RWPE2 (cell line): ENCODE measurements at regions not wholly inside any gene's neighbourhood (a gene's known extent, or its start where the extent isn't known, plus 50 kb on each side); places are given as distances from the start of the nearest gene placed in this dataset.

Experiments
- ATAC-seq: fragments of 200-7000 bp; cut with Tn5 transposase; 3 replicates; pipeline ENCODE4 v1.9.1; 2021; ENCODE audit warnings: low read depth
- DNase-seq: peaks from one replicate; pipeline ENCODE4 v3.0.0-alpha.2; 2020; ENCODE audit warnings: low spot score
- H3K27ac ChIP-seq: fragments of 450-650 bp; 2 replicates; pipeline ENCODE4 v1.5.1; 2017; ENCODE audit warnings: mild to moderate bottlenecking; ENCODE audit not compliant: poor library complexity, severe bottlenecking
- H3K27me3 ChIP-seq: fragments of 250-450 bp; sonication (Bioruptor Pico); 2 replicates; pipeline ENCODE4 v1.5.1; 2021; ENCODE audit warnings: mild to moderate bottlenecking, moderate library complexity; ENCODE audit not compliant: insufficient read depth, poor library complexity, severe bottlenecking
- H3K36me3 ChIP-seq: fragments of 250-450 bp; sonication (Bioruptor Pico); 2 replicates; pipeline ENCODE4 v1.5.1; 2020; ENCODE audit warnings: low read depth, mild to moderate bottlenecking, moderate library complexity
- H3K4me1 ChIP-seq: fragments of 250-450 bp; sonication (Bioruptor Pico); 2 replicates; pipeline ENCODE4 v1.5.1; 2021; ENCODE audit warnings: mild to moderate bottlenecking, moderate library complexity; ENCODE audit not compliant: insufficient read depth, poor library complexity, severe bottlenecking
- H3K4me3 ChIP-seq: fragments of 250-450 bp; sonication (Bioruptor Pico); 2 replicates; pipeline ENCODE4 v1.5.1; 2021; ENCODE audit warnings: mild to moderate bottlenecking, moderate library complexity; ENCODE audit not compliant: severe bottlenecking
- H3K9me3 ChIP-seq: fragments of 250-450 bp; sonication (Bioruptor Pico); 2 replicates; pipeline ENCODE4 v1.5.1; 2021; ENCODE audit warnings: mild to moderate bottlenecking, moderate library complexity; ENCODE audit not compliant: severe bottlenecking
- TF ChIP-seq, protein P1 (sequence below): fragments of 450-650 bp; IDR thresholded peaks from one replicate; pipeline ENCODE4 v1.5.1; 2017; ENCODE audit warnings: mild to moderate bottlenecking, moderate library complexity; ENCODE audit not compliant: poor library complexity, severe bottlenecking

DNA sequence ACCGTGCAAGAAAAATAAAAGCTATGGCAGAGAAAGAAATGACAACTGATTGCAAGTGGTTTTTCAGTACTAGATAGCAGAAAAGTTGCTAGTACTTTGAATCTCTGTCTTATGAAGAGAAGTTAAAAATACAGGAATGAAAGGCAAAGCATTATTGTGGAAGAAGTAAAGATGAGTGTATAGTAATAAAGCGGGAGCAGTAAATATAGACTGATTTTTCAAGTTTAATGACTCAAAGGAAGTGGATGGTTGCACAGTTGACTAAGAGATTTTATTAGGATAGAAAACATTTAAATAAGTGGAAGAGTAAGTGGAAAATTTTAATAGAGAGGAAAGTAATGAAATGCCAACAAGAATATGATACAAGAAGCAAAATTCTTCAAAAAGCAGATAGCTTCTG lies 1076.1 kb upstream of the CADM2 start:
- no peaks in the 10 kb centered on the region for H3K27me3 ChIP-seq
- no peak overlapping the region for H3K27ac ChIP-seq
- H3K4me3 ChIP-seq, result no peak overlapping the region
- DNase-seq (no peak), ATAC-seq (no peak)
- H3K9me3 ChIP-seq, result no peaks in the 10 kb centered on the region
- H3K36me3 ChIP-seq, result no peaks in the 10 kb centered on the region
- no peaks in the 10 kb centered on the region for H3K4me1 ChIP-seq
- TF ChIP-seq, protein P1, sequence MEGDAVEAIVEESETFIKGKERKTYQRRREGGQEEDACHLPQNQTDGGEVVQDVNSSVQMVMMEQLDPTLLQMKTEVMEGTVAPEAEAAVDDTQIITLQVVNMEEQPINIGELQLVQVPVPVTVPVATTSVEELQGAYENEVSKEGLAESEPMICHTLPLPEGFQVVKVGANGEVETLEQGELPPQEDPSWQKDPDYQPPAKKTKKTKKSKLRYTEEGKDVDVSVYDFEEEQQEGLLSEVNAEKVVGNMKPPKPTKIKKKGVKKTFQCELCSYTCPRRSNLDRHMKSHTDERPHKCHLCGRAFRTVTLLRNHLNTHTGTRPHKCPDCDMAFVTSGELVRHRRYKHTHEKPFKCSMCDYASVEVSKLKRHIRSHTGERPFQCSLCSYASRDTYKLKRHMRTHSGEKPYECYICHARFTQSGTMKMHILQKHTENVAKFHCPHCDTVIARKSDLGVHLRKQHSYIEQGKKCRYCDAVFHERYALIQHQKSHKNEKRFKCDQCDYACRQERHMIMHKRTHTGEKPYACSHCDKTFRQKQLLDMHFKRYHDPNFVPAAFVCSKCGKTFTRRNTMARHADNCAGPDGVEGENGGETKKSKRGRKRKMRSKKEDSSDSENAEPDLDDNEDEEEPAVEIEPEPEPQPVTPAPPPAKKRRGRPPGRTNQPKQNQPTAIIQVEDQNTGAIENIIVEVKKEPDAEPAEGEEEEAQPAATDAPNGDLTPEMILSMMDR, result no peak

DNA sequence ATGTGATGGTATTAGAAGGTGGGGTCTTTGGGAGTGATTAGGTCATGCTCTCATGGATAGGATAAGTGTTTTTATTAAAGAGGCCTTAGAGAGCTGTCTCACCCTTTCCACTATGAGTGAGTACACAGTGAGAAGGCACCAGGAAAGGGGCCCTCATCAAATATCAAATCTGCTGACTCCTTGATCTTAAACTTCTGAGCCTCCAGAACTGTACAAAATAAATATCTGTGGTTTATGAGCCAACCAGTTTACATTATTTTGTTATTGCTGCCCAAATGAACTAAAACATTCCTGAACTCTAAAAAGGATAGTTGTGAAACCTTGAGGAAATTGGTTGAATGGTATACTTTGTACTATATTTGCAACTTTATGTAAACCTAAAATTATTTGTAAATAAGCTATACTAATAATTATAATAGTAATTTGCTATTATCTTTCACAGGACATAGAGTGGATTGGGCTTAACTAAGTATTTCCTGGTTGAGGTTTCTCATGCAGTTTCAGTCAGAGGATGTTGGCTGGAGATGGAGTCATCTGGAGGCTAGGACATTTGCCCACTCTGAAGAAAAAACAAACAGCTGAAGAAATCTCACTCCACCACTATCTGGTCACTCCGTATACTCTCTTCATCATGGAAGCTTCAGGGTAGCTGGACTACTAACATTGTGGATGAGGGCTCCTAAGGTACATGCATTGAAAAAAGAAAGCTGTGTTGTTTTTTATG lies 1068.6 kb upstream of the CADM2 start:
- TF ChIP-seq, protein P1, result no peak
- H3K4me1 ChIP-seq, result peaks cover 5% of the 10 kb centered on the region
- H3K4me3 ChIP-seq, result no peak overlapping the region
- ATAC-seq (peak; percentile 49; the same call in 2 of the 3 replicates), DNase-seq (no peak)
- H3K36me3 ChIP-seq, result no peaks in the 10 kb centered on the region
- no peaks in the 10 kb centered on the region for H3K27me3 ChIP-seq
- no peak overlapping the region for H3K27ac ChIP-seq
- H3K9me3 ChIP-seq, result no peaks in the 10 kb centered on the region

DNA sequence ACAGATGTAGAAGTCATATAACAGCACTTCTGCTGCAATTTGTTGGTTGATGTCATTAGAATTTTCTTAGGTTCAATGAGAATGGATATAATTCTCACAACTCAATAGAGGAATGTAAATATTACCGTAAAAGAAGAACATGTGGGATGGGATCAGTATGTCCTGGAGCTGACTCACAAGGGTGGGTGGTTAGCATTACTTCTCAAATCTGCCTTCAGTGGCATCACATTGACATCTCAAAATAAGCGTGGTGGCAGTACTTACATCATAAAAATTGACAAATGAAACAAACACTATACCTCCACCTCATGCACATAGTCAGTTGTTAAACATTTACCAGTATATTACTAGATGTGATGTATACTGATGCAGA lies 1068.0 kb upstream of the CADM2 start:
- Histone ChIP-seq H3K4me3 (no peak overlapping the region), H3K27me3 (no peaks in the 10 kb centered on the region), H3K36me3 (no peaks in the 10 kb centered on the region), H3K27ac (no peak overlapping the region), H3K9me3 (no peaks in the 10 kb centered on the region), H3K4me1 (peaks cover 5% of the 10 kb centered on the region)
- ATAC-seq (no peak), DNase-seq (no peak)
- TF ChIP-seq, protein P1, result no peak

DNA sequence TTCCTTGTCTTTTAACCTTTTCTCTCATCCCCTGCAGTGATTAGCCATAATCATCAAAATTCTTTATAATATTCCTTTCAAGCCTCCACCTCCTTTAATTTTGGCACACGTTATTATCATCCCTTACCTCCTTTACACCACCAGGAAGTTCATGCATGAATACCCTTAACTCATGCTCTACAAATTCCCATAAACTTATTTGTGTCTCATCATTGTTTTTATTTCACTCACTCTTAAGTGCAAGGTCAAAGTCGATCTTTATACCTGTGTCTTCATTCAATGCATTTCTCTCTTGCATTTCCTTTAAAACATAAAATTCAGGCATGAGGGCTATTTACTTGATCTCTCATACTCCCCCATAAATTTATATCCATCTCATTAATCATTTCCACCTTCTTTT lies 1064.6 kb upstream of the CADM2 start:
- TF ChIP-seq, protein P1, result no peak
- H3K9me3 ChIP-seq, result no peaks in the 10 kb centered on the region
- H3K27me3 ChIP-seq, result no peaks in the 10 kb centered on the region
- ATAC-seq, result no peak
- H3K4me3 ChIP-seq, result no peak overlapping the region
- peaks cover 5% of the 10 kb centered on the region for H3K4me1 ChIP-seq
- no peaks in the 10 kb centered on the region for H3K36me3 ChIP-seq
- no peak overlapping the region for H3K27ac ChIP-seq
- no peak for DNase-seq

DNA sequence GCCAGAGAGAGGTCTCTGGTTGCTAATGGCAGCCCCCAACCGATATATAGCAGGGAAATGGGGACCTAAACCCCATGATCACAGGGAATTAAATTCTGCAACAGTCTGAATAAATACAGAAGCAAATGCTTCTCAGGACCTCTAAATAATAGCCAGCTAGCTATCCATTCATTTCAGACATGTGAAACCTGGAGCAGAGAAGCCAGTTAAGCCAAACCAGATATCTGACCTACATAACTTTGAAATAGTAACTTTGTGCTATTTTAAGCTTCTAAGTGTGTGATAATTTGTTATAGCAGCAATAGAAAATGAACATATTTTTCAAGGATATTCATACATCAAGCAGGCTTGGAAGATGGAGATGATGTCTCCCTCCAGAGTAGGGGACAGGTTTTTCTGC lies 1062.9 kb upstream of the CADM2 start:
- Histone ChIP-seq H3K9me3 (no peaks in the 10 kb centered on the region), H3K4me3 (no peak overlapping the region), H3K36me3 (no peaks in the 10 kb centered on the region), H3K27ac (no peak overlapping the region), H3K4me1 (no peaks in the 10 kb centered on the region), H3K27me3 (no peaks in the 10 kb centered on the region)
- DNase-seq (no peak), ATAC-seq (no peak)
- TF ChIP-seq, protein P1, result no peak
